ENCODE measurements at regions not wholly inside any gene's neighbourhood (a gene's known extent, or its start where the extent isn't known, plus 50 kb on each side); places are given as distances from the start of the nearest gene placed in this dataset.
A peak's percentile ranks its signal among the peaks of the same experiment; 100 is the strongest.

- DNase-seq (ENCODE audit: low read depth): no peak
Observed at GRCh38 chr10:131785121-131785460, 115.7 kb upstream of the PPP2R2D start.

GRCh38 chr10:131786756-131787605 is 113.8 kb upstream of the PPP2R2D start:
- peak; percentile 23 for DNase-seq (ENCODE audit: low read depth)
- peak; percentile 40 for TF ChIP-seq CTCF (IDR thresholded peaks at IDR 0.05; ENCODE audit: insufficient read depth, low read length, severe bottlenecking)
- Histone ChIP-seq H3K27me3 (ENCODE audit: control insufficient read depth, insufficient read depth, low read length) (no peaks in the 10 kb centered on the region), H3K36me3 (ENCODE audit: control insufficient read depth, insufficient read depth, low read length) (no peaks in the 10 kb centered on the region), H3K4me3 (ENCODE audit: low read depth, low read length) (no peak overlapping the region)
- no peak for FAIRE-seq

More at GRCh38 chr10:131785121-131785460, 115.7 kb upstream of the PPP2R2D start:
- Histone ChIP-seq H3K4me3 (ENCODE audit: low read depth, low read length) (no peak overlapping the region), H3K36me3 (ENCODE audit: control insufficient read depth, insufficient read depth, low read length) (no peaks in the 10 kb centered on the region), H3K27me3 (ENCODE audit: control insufficient read depth, insufficient read depth, low read length) (no peaks in the 10 kb centered on the region)
- no peak for TF ChIP-seq CTCF (IDR thresholded peaks at IDR 0.05; ENCODE audit: insufficient read depth, low read length, severe bottlenecking)
- no peak for FAIRE-seq

GRCh38 chr10:131787961-131788360 is 112.8 kb upstream of the PPP2R2D start:
- no peak for FAIRE-seq
- no peak for DNase-seq (ENCODE audit: low read depth)
- Histone ChIP-seq H3K4me3 (ENCODE audit: low read depth, low read length) (no peak overlapping the region), H3K36me3 (ENCODE audit: control insufficient read depth, insufficient read depth, low read length) (no peaks in the 10 kb centered on the region), H3K27me3 (ENCODE audit: control insufficient read depth, insufficient read depth, low read length) (no peaks in the 10 kb centered on the region)
- TF ChIP-seq CTCF (IDR thresholded peaks at IDR 0.05; ENCODE audit: insufficient read depth, low read length, severe bottlenecking): no peak

GRCh38 chr10:131788386-131788785 is 112.4 kb upstream of the PPP2R2D start:
- no peak for TF ChIP-seq CTCF (IDR thresholded peaks at IDR 0.05; ENCODE audit: insufficient read depth, low read length, severe bottlenecking)
- no peak for FAIRE-seq
- Histone ChIP-seq H3K27me3 (ENCODE audit: control insufficient read depth, insufficient read depth, low read length) (no peaks in the 10 kb centered on the region), H3K36me3 (ENCODE audit: control insufficient read depth, insufficient read depth, low read length) (no peaks in the 10 kb centered on the region), H3K4me3 (ENCODE audit: low read depth, low read length) (no peak overlapping the region)
- no peak for DNase-seq (ENCODE audit: low read depth)

GRCh38 chr10:131789516-131789915 is 111.3 kb upstream of the PPP2R2D start:
- no peak for TF ChIP-seq CTCF (IDR thresholded peaks at IDR 0.05; ENCODE audit: insufficient read depth, low read length, severe bottlenecking)
- H3K36me3 ChIP-seq (ENCODE audit: control insufficient read depth, insufficient read depth, low read length): no peaks in the 10 kb centered on the region
- FAIRE-seq (no peak), DNase-seq (ENCODE audit: low read depth) (no peak)
- no peaks in the 10 kb centered on the region for H3K27me3 ChIP-seq (ENCODE audit: control insufficient read depth, insufficient read depth, low read length)
- H3K4me3 ChIP-seq (ENCODE audit: low read depth, low read length): no peak overlapping the region

GRCh38 chr10:131790021-131790420 is 110.8 kb upstream of the PPP2R2D start:
- Histone ChIP-seq H3K4me3 (ENCODE audit: low read depth, low read length) (no peak overlapping the region), H3K27me3 (ENCODE audit: control insufficient read depth, insufficient read depth, low read length) (no peaks in the 10 kb centered on the region), H3K36me3 (ENCODE audit: control insufficient read depth, insufficient read depth, low read length) (no peaks in the 10 kb centered on the region)
- TF ChIP-seq CTCF (IDR thresholded peaks at IDR 0.05; ENCODE audit: insufficient read depth, low read length, severe bottlenecking): no peak
- no peak for DNase-seq (ENCODE audit: low read depth)
- no peak for FAIRE-seq

Data from bronchial epithelial cell (primary cell).